ENCODE measurements at regions not wholly inside any gene's neighbourhood (a gene's known extent, or its start where the extent isn't known, plus 50 kb on each side); places are given as distances from the start of the nearest gene placed in this dataset.

DNA sequence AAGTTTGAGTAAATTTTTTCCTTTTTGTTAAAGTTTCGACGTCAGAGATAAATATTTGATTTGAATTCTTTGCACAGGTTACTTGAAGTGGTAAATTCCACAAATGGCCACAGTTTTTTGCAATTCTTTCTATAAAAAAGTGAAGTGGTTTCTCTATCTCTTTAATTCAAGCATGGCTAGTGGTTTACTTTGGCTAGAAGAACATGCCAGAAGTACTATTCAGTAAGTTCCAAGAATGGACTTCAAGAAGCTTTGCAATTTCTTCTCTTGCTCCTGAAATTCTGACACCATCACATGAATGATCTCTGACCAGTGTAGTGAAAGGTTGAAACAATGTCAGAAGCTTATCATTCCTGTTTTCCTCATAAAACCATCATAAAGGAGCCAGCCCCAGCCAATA lies 55.7 kb upstream of the RNPC3 start:
- TF ChIP-seq, protein P1, sequence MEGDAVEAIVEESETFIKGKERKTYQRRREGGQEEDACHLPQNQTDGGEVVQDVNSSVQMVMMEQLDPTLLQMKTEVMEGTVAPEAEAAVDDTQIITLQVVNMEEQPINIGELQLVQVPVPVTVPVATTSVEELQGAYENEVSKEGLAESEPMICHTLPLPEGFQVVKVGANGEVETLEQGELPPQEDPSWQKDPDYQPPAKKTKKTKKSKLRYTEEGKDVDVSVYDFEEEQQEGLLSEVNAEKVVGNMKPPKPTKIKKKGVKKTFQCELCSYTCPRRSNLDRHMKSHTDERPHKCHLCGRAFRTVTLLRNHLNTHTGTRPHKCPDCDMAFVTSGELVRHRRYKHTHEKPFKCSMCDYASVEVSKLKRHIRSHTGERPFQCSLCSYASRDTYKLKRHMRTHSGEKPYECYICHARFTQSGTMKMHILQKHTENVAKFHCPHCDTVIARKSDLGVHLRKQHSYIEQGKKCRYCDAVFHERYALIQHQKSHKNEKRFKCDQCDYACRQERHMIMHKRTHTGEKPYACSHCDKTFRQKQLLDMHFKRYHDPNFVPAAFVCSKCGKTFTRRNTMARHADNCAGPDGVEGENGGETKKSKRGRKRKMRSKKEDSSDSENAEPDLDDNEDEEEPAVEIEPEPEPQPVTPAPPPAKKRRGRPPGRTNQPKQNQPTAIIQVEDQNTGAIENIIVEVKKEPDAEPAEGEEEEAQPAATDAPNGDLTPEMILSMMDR (IDR thresholded peaks at IDR 0.05) = no peak

DNA sequence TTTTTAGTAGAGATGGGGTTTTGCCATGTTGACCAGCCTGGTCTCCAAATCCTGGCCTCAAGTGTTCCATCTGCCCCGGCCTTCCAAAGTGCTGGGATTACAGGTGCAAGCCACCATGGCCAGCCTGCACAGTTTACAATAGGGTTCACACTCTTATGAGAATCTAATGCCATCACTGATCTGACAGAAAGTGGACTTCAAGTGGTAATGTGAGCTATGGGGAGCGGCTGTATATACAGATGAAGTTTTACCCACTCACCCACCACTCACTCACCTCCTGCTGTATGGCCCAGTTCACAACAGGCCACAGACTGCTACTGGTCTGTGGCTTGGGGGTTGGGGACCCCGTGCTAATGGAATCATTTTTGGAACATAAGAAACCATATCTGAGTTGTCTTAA lies 58.4 kb upstream of the RNPC3 start:
- TF ChIP-seq, protein P1 (IDR thresholded peaks at IDR 0.05) = no peak

DNA sequence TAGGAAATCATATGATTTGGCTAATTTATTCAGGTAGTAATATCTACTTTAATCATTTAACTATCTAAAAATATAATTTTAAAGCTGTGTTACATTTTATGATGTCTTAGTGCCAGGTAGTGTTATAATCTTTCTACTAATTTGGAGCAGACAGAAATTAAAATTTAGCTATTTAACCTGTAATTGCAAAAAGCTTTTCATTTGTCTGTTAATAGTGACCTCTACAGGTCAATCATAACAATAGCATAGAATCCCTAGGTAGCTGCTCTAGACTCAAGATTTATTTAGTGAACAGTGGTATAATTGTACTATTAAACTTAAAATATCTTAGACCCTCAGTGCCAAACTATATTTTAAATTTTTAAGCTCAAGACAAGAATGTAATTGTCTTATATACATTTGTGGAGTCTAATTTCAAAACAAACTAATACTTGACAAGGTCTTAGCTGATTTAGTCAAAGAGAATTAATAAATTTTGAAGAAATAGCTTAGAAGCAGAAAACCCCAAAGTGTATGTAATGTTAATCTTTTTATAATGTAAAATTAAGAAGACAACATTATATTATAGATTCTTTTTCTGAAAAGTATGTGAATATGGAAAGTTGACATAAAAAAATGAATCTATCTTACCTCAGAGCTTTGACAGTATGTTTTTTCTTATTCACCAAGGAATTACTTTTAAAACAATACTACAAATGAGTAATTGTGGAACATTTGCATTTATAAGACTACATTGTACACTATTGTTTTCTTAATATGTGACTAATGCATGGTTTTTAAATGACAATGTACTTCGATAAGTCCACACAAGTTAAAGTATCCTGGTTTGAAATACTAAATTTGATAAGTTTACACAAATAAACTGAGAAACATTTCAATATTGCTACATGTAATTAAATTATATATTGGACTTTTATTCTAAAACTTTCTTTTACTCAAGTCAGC lies 64.1 kb upstream of the RNPC3 start:
- TF ChIP-seq, protein P1 (IDR thresholded peaks at IDR 0.05) = peak; percentile 72

DNA sequence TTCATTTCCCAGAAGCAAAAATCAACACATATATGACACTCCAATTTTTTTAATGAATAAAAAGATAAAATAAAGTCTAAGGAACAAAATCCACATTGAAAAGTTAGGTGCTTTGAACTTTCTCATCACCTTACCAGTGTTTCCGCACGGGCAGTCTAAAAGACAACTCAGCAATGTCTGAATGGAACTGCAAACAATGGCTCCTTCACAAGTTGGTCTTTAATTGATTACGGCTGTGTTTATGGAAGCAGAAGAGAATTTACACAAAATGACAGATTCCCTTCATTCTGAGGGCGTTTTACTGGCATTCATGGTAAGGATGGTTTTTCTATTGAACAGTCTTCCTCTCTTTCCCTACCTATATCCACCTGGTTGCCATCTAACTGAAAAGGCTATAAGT lies 65.0 kb upstream of the RNPC3 start:
- TF ChIP-seq, protein P1 (IDR thresholded peaks at IDR 0.05) = no peak

DNA sequence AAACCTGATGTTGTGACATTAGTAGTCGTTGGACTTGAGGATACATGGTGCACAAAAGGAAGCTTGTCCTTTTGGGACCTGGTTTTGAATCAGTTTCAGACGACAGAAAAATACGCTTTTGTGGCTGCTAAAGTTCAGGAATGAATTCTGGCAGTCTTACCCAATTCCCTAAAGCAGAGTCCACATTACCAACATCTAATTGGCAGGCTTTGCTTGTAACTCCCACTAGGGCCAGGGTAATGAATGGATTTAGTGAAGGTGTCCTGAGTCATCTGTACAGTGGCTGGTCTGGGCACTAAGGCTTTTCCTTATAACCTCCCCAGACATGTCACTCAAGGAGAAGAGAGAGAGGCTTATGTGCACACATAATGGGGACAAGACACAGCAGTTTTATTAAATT lies 66.2 kb upstream of the RNPC3 start:
- TF ChIP-seq, protein P1 (IDR thresholded peaks at IDR 0.05) = no peak

DNA sequence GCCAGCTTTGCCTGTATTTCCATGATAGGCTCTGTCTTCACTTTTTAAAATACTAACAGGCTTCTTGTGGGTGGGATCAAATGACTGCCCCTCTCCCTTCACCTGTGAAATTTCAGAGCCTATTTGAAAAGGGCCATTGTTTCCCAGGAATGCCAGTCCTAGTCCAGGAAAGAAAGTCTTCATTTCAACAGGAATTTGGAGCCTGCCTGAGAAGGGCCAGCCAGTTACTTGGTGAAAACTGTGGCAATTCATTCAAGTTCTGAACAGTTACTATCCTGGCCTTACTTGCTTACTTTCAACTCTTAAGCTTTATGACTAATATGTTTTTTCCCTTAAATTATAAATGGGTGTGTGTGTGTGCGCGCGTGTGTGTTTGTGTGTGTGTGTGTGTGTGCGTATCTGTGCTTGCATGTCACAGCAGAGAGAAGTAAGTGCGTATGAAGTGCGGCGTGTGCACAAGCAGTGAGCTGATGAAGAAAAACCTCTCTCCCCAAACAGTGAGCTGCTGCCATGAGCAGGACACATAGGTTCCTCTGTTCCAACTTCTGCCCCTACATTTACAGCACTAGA lies 67.5 kb upstream of the RNPC3 start:
- TF ChIP-seq, protein P1 (IDR thresholded peaks at IDR 0.05) = no peak

DNA sequence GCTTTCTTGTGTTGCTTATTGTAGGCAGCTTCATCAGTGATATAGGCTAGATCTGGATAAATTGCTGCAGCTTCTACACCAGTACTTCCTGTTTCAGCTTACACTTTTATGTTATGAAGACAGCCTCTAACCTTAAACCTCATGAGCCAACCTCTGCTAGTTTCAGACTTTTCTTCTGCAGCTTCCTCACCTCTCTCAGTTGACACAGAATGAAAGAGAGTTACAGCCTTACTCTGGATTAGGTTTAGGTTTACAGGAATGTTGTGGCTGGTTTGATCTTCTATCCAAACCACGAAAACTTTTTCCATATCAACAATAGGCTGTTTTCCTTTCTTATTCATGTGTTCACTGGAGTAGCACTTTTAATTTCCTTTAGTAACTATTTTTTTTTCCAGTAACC lies 76.9 kb upstream of the RNPC3 start:
- TF ChIP-seq, protein P1 (IDR thresholded peaks at IDR 0.05) = no peak
